NCI-H1105 (cell line): ENCODE measurements at regions not wholly inside any gene's neighbourhood (a gene's known extent, or its start where the extent isn't known, plus 50 kb on each side); places are given as distances from the start of the nearest gene placed in this dataset.

Experiments used
- DNase-seq: peaks from one replicate; lab custom pipeline; 2025; lab: John Stamatoyannopoulos, UW

DNA sequence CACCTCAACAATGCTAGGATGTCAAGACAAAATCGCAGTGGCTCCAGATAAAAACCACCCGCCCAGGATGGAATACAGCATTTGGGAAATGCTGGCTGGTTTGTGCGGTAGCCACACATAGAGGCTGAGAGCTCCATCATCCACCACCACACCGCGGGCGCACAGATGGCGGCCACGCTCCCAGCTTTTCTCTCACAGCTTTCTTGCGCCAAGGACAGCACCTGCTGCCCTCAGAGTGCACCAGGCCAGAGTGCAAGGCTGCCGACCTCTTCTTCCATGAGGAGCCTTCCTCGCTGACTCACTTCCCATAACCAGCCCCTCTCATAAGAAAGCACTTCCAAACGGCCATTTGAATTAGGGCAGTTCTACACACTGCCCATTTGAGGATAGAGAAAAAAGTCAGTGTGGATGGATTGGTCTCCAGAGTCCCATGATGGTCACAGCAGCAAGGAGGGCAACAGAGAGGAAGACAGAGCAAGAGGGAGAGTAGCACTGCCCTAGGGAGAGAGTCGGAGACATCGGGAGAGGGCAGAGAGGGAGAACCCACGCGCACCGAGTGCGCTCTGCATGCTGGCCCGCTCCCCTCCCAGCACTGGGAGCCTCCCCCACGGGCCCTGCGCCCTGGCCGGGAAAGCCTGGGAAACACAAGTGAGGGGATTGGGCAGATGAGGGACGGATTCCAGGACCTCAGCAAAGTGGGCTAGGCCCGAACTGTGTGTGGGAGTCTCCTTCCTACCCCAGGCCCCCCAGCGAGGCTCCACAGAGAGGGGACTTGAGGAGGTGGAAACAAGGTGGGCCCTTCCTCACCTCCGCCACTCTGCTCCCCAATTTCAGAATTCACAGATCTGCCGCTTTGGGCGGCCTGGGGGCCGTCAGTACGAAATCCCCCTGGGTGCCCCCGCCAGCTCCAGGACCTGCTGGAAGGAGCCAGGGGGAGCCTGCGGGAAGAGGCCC is 156.9 kb downstream of the USP12 start:
- no peak for DNase-seq

DNA sequence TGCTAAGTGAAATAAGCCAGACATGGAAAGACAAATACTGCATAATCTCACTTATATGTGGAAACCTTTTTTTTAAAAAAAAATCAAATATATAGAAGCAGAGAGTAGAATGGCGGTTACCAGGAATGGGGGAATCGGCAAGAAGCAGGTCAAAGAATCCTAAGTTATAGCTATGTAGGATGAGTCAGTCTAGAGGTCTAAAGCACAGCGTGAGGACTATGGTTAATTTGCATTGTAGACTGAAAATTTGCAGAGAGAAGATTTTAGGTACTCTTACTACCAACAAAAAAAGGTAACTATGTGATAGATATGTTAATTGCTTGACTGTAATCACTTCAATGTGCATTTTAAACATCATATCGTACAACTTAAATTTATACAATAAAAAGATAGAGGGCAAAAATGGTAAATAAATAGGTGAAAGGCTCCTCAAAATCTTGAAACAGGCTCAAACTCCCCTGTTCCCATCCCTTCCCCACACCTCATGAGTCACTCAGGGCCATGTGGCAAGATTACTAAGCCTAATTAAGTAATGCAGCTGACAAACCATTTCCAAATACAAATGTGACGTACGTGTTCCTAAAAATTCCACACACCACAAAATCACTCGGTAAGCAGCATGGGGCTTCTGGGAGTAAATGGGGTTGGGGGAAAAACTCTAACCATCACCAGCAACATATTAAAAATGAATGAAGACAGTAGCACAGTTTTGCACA is 159.0 kb downstream of the USP12 start:
- DNase-seq: no peak

DNA sequence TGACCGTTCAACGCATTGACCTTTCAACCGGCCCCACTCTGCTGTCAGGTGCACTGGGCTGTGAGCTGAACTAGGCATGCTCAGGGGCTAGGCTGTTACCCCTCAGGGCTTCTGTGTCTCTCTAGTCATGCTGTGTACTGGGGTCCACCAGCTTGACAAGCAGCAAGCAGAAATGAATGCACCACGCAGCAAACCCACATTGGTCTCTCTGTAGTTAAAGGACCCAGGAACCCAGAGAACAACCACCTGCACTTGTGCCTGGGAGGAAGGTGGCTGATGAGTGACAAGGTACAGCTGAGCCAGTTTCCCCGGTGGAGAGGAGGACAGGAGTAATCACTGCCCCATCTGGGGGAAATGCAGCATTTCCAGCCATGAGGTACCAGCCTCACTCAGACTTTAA is 159.9 kb downstream of the USP12 start:
- no peak for DNase-seq

DNA sequence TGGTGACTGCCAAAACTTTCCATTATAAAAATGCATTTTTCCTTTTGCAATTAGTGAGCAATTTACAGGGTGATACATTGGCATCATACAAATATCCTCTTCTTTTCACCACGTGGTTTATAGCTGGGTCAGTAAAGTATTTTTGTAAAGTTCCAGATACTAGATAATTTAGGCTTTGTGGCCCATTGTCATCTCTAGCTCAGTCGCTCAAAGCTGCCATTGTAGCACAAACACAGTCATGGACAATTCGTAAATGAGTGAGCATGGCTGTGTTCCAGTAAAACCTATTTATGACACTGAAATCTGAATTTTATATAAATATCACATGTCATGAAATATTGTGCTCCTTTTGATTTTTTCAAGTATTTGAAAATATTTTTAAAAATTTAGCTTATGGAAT is 162.9 kb downstream of the USP12 start:
- DNase-seq: no peak

DNA sequence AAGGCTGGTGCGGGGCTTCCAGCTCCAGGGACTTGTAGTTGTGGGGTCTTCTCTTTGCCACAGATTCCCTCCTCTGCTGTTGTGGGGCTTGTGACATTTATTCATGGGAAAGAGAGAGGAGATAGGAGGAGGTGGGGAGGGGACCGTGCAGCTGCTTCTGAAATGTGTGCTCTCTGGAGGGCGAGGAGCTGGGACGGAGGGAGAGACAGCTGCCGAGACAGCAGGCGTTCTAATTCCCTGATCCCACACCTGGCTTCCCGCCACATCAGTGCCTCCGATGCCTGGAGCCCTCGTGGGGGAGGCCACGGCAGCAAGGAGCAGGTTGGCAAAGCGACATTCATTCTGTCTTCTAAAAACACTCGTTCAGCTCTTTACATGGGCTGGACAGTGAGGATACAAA is 164.4 kb downstream of the USP12 start:
- peak; percentile 21 for DNase-seq

DNA sequence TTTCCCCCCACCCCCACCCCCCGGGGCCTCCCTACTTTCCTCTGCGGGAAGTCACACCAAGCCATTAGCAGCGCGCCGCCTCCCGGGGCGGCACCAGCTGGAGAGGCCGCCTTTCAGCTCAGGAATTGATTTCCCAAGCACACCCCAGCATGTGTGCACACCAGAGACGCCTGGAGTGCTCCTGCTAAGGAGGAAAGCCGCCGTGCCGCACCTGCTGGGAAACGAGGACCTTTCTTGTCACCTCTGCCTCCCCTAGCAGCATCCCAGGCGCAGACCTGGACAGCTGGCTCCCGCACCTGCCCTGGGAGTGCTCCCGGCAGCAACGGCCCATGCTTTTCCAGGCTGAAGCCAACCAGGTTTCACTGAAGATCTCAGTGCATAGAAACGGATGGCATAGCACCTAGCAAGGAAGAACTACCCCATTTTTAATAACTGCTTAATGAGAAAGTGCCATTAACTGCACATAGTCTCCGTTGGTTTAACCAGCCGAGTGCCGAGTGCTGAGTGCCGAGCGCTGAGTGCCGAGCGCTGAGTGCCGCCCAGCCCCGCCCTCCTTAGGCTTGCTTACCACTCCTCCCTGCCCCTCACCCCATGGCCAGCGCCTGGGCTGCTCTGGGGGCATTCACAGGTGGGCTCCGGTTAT is 165.0 kb downstream of the USP12 start:
- DNase-seq: peak; percentile 71

DNA sequence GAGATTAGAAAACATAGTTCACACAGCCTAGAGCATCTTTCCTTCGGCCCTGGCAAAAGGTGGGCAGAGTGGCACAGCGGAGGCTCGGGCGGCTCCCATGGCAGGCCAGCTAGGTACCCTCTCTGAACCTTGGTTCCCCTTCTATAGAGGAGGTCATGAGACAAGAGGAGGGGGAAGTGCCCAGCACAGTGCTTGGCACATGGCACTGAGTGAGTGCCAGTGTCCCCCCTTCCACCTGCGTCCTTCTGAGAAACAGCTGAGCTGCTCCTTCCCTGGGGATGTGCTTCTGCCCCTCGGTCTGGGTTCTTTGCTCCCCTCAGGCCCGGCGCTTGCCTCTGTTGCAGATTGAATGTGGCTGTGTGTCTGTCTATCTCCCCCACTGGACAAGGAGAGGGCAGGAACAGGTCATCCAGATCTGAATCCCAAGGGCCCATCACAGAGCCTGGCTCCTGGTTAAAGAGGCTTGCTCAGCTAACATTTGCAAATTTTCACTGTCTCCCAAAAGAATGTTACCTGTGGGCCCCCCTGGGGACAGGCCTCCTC is 165.6 kb downstream of the USP12 start:
- no peak for DNase-seq

DNA sequence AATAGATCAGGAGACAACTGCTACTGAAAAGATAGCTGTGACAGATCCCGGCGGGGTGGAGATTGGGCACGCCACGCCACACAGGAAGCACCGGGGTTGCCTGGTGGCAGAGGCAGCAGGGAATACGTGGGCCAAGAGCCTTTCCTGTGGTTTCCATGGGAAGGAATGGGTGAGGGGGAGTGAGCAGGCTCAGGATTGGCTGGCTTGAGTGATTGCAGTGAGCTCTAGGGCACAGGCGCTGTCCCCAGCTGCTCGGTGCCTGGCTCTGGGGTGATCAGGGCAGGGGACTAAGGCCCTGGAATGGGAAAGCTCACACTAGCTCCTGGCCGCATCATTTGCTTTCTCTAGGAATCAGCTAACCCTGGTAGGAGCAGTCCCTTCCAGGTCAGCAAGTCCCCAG is 166.1 kb downstream of the USP12 start:
- no peak for DNase-seq

DNA sequence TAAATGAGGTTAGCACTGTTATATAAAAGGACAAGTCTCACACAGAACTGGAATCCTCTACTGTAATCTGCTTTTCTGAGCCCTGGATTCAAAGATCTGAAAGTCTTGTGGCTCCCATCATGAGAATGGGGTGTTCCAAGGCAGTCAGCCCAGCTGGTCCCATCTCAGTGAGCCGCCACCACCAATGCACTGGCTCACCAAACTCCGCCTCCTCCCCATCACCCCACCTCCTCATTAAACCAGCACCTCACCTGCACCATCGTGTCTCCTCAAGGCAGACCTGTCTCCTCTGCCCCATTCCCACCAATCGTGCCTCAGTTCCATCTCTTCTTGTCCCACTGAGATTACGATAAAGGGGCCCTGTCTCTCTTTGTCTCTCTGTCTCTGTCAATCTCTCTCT is 166.7 kb downstream of the USP12 start:
- no peak for DNase-seq

DNA sequence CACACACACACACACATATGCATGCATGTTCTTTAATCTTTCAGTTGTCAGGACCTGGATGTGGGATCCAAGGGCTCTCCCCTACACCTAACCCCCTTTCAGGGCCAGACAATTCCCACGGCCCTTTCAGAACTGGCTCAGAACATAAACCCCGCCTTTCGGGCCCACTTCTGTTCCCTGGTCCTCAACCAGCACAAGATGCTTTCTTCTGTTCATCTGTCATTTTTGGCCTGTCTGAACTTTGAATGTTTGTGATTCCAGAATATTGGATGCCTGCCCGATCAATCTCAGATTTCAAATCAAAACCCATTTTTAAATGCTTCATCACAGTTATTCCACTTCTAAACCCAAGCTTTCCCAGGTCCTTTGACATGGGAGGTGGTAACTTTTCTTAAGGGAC is 167.3 kb downstream of the USP12 start:
- DNase-seq: no peak

DNA sequence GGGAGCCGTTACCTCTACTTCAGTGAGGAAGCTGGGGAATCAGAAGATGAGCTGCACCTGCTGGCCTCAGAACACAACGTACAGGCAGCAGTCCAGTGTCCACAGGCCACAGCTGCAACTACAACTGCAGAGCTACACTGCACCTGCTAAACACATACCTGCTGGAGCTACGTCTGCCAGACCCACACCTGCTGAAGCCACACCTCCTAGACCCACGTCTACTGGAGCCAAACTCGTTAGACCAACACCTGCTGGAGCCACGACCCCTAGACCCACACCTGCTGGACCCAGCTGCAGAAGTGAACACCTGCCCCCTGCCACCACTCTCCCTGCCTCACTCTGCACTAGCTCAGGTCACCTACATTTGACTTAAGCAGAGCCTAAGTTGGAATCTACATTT is 169.9 kb downstream of the USP12 start:
- peak; percentile 61 for DNase-seq

DNA sequence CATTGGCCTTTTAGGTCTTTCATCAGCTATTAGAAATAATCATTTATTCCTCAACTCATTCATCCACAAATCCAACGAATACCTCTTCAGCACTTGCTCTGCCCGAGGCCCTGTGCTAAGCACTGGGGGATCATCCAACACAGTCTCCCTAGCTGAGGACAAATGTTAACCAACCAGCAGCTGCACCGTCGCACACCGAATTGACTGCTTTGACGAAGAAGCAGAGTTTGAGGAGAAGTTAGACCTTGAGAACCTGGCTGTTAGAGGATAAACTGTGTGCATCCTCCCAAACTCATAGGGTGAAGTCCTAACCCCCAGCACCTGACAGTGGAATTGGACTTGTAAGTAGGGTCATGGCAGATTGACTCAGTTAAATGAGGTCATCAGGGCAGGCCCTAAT is 170.9 kb downstream of the USP12 start:
- no peak for DNase-seq

DNA sequence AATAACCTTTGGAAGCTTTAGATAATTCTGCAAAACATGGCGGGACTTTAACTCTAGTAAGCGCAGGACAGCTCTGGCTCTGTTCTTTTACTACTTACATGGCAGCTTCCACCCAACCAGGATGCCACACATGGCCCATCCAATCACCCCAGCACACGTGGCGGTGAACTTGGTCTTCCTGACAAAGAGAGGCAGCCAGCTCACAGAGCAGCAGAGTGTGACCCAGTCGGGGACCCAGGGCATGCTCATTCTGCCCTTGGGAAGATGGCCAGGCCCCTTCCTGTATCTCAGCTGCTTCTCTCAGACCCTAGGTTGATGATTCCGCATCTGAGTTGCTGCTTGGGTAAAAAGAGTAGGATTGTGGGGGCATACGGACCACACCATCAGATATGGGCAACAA is 172.1 kb downstream of the USP12 start:
- no peak for DNase-seq

DNA sequence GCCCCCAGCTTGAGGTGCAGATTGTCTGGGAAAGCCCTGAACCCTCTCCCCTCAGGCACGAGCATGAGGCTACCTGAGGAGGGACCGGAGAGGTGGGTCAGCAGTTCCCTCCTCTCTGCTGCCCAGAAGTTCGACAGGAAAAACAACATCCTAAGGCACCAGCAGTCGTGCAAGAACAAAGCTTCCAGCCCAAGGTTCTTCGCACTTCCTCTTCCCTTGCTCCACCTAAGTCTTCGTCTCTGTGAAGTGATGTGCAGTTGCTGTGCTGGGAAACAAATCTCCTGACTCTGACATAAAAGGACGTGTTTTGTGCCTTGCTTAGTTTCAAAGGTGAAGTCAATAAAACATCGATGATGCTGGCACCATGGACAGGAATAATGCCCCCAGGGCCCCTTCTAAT is 173.3 kb downstream of the USP12 start:
- no peak for DNase-seq

DNA sequence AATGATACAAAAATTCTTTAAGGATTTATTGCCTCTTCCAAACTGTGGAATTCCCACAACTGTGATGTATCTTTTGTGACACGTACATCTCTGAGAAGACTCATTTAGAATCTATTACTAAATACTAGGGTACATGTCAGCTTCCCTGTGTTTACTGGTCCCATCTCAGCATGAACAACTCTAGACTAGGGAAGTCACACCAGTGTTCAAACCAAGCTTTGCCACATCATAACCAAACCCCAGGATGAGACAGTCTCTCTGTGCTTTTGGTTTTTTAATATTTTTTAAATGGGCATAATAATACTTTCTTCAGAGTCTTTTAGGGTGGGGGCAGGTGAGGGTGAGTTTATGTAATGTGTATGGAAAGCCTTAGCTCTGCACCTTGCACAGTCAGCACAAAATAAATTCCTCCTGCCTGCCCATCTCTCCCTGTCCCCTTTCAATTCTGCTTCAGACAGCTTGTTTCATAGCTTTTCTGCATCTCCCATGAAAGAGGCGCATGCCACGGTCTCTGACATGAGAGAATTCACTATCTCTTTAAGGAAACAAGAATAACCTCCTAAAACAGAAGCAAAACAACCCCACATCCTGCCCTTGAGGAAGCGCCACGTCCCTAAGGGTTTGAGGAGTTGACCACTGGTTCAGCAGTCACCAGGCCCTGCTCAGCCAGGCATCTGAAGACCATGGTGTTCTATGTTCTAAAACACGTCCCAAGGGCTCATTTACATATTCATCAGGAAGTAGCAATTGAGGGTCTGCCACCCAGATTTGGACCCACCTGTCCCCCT is 174.5 kb downstream of the USP12 start:
- no peak for DNase-seq

DNA sequence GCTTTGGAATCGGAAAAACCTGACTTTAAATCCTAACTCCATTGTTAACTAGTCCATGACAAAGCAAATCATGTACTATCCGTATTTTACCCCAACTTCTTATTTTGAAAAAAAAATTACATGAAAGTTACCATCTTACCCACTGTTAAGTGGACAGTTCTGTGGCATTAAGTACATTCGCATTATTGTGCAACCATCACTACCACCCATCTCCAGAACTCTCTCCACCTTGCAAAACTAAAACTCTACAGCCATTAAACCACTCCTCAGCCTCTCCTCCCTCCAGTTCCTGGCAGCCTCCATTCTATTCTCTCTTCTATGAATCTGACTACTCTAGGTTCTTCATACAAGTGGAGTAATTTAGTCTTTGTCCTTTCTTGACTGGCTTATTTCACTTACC is 176.5 kb downstream of the USP12 start:
- DNase-seq: no peak

DNA sequence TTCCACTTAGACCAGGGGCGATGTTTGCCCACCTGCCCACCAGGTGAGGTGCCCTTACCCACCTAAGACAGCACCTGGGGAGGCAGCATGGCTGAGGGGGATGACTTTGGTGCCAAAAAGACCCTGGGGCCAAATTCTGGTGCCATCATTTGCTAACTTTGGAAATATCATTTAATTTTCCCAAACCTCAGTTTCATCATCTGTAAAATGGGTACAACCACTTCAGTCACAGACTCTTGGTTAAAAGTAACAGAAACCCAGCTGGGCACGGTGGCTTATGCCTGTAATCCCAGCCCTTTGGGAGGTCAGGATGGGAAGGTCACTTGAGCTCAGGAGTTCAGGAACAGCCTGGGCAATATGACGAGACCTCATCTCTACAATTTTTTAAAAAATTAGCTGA is 177.8 kb downstream of the USP12 start:
- DNase-seq: no peak

DNA sequence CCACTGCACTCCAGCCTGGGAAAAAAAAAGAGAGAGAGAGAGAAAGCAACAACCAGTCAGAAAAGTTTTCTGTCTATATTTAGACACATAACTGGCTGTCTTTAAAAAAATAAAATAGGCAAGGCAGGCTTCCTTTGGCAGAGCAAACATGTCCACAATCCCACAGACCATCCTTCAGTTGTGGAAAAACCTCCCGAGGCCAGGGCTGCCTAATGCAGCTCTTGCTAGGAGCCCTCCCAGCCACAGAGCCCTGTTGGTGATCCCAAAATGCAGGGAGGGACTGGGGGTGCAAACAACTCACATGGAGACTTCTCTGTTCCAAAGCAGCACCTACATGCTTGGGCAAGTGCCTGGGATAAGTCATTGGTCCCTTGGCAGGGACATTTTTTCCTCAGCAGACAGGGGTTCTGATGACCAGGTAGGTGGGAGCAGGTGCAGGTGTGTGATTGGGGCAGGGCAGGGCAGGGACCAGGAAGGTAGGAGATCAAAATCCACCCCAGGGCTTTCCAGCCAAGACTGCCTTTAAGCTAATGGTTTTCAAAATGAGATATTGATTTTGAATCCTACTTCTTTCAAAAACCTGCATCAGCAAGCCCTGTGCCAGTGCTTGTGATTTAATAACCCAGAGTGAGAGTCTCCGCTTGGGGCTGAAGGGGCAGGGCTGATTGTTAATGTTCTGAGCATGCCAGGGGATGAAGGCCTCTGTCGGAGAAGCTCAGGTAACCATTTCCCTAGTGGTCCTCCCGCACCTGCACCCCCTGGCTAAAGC is 178.5 kb downstream of the USP12 start:
- DNase-seq: no peak

DNA sequence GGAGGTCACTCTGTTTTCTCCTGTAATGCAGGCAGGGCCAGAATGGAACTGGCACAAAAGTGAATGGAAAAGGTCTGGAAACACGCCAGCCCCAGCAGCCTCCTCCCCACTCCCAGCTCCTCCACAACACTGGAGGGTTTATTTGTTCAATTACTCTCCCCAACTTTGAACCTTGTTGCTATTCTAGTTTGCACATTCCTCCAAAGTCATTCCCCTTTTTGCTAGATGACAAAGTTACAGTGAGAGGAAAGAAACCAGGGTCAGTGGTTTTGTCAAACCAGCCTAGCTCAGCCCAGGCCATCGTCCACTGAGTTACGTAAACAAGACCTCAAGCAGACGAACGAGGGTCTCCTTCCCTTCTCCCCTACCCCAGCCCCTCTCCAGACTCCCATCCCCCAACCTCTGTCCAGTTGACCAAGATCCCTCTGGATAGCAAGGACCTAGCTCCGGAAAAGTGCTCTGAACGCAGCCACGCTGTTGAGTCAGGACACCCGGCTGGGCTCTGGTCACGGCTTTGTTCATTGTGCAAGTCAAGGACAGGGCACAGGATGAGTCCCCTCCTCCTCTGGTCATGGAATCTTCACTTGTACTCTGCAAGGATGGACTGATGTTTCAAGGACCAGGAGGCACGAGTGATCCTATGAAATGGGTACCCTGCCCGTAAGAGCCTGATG is 180.0 kb downstream of the USP12 start:
- no peak for DNase-seq

DNA sequence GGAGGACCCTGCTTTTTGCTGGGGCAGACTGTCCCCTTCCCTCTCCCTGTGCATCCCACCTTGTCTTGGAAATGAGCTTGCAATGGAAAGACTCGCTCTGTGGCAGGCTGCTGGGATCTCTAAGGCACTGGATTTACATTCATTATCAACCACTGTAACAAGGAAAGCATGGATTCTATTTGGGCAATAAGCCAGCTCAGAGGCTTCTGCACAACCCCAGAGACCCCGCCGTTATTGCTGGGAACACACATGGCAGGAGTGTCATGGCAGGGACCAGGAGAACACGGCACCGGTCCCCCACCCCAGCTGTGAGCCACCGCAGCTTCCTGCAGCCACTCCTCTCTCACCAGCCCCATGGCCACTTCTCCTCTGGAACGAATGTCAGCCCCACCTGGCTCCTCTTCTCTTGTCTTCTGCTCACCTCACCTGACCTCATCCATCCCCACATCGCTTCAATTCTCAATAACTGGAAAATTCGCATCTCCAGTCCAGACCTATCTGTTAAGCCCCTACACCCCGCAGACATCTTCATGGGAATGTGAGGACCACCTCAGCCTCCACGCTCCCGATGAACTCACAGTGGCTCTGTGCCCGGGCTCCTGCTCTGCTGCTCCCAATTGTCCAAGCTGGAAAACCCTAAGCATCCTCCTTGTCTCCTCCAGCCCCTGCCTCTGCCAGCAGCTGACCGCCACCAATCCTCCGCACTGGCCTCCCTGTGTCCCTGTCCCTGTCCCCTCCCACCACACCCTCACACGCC is 181.5 kb downstream of the USP12 start:
- no peak for DNase-seq
